IPS-11a (cell line): ENCODE measurements at regions not wholly inside any gene's neighbourhood (a gene's known extent, or its start where the extent isn't known, plus 50 kb on each side); places are given as distances from the start of the nearest gene placed in this dataset.
"Not testable (repeated sequence)": the region's sequence is repeated elsewhere in the genome, so short reads cannot be mapped to it uniquely, and the experiment has no call there.

Source experiments
- H3K4me3 ChIP-seq: one replicate; pipeline ENCODE4 v1.5.1; 2013; ENCODE audit warnings: low read depth, low read length, control low read depth

DNA sequence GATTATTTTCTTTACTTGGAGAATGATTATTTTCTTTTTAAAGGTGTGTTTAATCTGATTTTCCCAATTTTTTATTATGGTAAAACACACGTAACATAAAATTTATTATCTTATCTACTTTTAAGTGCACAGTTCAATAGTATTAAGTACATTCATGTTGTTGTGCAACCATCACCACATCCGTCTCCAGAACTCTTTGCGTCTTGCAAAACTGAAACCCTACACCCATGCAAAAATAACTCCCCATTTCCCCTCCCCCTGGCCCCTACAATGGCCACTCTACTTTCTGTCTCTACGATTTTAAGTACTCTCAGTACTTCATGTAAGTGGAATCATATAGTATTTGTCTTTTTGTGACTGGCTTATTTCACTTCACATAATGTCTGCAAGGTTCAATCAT, 230.7 kb downstream of the SATB1 start:
- H3K4me3 ChIP-seq, result no peak overlapping the region

DNA sequence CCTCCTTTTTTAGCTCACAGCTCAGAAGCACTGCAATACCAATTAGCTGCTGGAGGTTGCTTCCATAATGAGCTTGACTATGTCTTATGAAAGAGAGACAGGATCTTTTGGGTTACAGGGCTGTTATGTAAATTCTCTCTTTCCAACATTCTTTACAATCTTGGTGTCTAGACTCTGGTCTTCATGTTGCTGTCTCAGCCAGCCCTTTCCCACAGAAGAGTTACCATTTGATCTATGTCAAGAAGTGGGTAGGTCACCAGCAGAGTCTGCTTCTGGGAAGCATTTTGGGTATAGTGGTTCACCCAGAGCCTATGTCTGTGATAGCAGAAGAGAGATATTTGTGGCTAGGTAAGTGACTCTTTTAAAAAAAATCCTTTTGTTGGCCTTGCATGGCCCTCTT, 234.5 kb downstream of the SATB1 start:
- no peak overlapping the region for H3K4me3 ChIP-seq

DNA sequence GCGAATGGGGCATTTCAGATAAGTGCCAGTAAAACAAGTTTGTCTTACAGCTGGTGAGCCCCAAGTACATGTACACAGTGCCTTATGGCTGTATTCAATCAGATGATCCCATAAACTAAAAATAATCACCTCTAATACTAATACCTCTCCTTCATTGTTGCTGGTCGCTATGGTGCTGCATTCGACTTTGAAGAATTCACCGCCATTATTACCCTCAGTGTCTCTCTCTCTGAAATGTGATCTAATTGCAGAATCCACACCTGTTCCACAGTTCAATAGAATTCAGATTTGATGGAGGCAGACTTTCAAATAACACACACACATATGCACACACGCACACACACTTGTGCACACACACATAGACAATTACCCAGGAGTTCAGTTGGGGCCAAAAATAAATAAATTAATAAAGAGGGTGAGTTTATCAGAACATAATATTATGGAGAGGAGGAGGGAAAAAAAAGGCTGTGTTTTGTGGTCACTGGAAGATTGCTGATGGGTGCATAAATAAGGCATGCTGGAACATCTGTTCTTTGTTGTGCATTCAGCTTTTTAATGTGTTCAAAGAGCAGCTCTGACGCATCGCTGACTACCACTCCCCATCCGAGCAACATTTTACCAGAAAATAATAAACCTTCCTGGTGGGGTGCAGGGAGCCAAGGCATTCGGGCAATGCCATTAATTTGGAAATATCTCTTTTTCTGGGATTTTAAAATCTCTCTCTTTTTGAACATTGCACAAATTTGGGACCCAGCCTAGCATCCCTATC, 235.7 kb downstream of the SATB1 start:
- H3K4me3 ChIP-seq, result no peak overlapping the region

DNA sequence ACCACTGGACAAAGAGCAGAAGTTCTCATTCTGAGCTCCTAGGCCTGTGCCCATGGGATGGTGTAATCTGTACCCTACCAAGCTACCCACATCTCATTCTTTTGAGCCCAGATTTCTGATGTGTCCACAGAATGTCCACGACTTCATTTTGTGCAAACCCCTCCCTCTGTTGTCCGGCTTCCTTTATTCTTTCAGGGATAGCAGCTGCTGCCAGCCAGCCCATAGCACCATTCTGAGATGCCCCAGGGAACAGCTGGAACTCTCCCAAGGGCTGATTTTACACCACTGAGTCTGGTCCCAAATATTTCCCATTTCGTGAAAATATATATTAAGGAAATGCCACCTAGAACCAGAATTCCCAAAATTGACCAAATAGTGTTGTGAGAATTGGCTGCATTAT, 236.6 kb downstream of the SATB1 start:
- H3K4me3 ChIP-seq, result no peak overlapping the region

DNA sequence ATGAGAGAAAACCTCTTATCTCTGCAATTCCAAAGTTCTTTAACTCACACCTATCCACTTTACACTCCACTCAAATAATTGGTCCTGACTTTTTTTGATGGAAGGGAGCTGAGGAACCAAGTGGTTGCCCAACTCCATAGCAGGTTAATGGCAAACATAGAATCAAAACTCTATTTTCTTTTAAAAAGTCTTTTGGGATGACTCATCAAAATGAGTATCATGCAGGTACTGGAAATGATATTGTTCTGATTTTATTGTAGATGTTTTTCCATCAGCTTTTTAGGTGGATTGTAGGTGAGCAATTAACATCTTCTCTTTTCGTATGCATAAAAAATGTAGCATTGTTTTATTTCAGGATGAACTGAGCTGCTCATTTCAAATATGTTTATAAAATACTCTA, 239.5 kb downstream of the SATB1 start:
- H3K4me3 ChIP-seq, result no peak overlapping the region

DNA sequence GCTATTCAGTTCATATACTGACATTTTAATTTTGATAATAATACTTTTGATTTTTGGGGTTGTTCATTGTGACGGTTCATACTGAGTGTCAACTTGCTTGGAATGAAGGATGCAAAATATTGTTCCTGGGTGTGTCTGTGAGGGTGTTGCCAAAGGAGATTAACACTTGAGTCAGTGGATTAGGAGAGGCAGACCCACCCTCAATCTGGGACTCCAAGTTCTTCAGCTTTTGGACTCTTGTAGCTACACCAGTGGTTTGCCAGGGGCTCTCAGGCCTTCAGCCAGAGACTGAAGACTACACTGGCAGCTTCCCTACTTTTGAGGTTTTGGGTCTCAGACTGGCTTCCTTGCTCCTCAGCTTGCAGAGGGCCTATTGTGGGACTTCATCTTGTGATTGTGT, 242.2 kb downstream of the SATB1 start:
- H3K4me3 ChIP-seq, result not testable (repeated sequence)

DNA sequence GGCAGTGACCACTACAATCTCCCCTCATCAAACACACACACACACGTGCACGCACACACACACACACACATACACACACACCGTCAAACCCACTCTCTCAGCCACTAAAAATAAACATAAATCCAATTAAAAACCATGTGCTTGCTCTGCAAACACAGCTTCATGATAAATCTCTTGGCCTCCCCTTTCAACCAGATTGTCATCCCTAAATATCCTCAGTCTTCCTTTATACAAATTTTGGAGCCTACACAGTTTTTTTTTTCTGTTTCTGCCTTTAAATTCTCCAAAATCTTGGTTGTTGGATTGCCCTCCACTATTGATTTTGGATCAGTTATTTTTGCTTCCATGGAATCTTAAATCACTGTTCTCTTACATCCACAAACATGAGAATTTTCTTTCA, 245.6 kb downstream of the SATB1 start:
- no peak overlapping the region for H3K4me3 ChIP-seq

DNA sequence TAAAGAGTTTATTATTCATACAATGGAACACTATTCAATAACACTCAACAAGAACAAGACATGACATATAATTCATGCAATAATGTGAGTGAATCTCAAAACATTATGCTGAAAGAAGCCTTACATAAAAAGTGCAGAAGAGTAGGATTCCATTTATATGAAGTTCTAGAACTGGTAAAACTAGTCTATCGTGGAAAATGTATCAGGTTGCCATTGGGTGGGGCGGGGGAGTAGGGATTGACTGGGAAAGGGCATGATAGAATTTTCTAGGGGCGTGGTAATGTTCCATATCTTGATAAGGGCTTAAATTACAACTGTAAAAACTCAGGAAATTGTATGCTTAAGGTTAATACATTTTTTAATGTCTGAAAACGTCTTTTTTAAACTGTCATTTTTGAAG, 247.9 kb downstream of the SATB1 start:
- H3K4me3 ChIP-seq, result no peak overlapping the region

DNA sequence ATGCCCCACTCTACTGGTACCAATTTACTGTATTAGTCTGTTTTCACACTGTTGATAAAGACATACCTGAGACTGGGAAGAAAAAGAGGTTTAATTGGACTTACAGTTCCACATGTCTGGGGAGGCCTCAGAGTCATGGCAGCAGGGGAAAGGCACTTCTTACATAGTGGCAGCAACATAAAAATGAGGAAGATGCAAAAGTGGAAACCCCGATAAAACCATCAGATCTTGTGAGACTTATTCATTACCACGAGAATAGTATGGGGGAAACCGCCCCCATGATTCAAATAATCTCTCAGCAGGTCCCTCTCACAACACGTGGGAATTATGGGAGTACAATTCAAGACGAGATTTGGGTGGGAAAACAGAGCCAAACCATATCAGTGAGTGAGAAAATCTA, 251.2 kb downstream of the SATB1 start:
- not testable (repeated sequence) for H3K4me3 ChIP-seq

DNA sequence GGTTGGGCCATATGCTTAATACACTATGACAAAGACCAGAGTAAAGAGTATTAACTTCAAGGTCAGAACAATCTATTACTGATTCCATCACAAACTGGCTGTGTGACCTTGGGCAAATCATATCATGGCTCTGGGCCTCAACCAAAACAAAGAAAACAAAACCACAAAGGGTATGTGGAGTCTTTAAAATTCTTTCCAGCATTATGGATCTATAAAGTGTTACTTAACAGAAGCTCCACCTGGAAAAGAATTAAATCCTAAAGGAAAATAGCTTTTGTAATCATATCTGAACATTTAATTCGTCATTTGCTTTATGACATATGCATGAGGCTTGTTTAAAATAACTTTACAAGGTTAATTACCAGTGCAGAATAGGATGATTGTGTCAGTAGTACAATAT, 265.5 kb downstream of the SATB1 start:
- H3K4me3 ChIP-seq, result no peak overlapping the region

DNA sequence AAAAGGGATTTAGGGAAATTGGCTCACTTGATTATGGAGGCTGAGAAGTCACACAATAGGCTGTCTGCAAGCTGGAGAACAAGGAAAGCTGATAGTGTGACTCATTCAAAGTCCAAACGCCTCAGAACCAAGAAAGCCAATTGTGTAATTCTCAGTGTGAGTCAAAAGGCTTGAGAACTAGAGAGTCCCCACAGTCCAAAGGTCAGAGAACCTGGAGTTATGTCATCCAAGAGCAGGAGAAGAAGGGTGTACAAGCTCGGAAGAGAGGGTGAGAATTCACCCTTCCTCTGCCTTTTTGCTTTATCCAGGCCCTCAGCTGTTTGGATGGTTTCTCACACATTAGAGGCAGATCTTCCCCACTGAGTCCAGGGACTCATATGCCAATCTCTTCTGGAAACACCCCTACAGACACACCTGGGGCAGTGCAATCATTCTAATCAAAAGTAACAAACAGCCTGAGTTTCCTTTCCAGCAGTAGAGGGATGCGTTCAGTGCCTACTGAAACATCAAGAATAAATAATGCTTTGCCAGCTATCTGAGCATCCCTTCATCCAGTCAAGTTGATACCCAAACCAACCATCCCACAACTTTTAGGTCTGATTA, 271.5 kb downstream of the SATB1 start:
- no peak overlapping the region for H3K4me3 ChIP-seq

DNA sequence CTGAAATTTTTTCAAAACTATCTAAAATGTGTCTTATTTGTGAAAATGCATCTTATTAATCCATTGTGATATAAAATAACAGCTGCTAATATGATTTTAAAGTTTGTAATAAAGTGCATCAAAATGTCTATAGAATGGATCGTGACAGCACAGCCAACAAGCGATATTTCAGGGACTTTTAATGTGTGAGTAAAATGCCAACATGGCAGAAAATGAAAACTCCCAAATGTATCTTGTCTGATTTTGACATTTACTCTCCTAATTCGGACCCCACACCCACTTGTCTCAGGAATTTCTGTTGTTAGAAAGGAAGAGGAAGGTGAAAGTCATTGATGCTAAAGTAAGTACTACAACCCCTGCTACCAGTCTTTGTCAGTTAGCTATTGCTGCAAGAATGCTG, 273.9 kb downstream of the SATB1 start:
- H3K4me3 ChIP-seq, result no peak overlapping the region

DNA sequence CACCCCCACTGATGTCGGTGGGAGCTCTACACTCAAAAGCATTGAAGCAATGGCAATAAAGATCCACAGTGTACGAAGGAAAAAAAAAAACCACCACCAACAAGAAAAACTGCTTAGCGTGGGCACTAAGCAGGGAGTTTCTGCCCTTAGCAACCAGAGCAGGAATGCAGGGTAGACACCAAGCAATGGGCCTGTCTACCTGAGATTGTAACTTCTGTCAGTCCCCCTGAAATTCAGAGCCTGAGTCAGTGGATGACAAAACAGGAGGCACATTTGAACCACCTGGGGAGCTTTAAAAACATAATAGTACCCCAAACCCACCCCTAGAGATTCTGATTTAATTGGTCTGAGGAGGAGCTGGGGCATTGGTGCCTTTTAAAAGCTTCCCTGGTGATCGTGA, 275.2 kb downstream of the SATB1 start:
- no peak overlapping the region for H3K4me3 ChIP-seq

DNA sequence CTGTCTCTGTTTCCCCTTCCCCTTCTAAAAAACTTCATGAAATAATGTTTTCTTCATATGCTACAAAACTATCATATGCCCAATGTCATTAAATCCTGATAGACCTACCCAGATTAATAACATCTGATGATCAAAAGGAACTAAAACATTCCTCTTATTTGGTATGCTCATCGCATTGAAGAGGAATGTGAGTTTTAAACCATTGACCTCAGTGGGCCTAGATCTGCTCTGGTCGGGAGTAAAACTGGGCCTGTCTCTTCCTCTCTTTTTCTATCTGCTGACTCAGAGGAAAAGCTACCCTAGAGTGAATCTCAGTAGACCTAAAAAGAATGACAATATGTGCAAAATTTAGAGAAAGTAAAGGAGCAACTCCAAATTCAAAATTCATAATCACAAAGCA, 275.8 kb downstream of the SATB1 start:
- H3K4me3 ChIP-seq, result no peak overlapping the region

DNA sequence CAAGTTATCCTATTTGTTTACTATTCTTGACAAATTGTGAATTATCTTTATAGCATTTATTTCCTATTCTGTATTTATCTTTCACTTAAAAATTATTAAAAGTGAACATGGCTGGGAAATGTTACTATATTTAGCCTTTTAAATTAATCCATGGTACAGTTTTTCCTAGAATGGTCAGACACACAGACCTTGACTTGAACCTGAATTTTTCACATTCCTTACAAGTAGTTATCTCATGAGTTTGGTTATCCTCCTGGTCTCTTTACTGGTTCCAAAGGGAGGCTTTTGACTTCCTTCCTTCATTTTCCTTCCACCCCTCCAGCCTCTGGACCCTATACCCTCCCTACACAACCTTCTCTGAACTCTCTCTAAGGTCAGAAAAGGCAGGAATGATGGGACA, 280.6 kb downstream of the SATB1 start:
- H3K4me3 ChIP-seq, result no peak overlapping the region

DNA sequence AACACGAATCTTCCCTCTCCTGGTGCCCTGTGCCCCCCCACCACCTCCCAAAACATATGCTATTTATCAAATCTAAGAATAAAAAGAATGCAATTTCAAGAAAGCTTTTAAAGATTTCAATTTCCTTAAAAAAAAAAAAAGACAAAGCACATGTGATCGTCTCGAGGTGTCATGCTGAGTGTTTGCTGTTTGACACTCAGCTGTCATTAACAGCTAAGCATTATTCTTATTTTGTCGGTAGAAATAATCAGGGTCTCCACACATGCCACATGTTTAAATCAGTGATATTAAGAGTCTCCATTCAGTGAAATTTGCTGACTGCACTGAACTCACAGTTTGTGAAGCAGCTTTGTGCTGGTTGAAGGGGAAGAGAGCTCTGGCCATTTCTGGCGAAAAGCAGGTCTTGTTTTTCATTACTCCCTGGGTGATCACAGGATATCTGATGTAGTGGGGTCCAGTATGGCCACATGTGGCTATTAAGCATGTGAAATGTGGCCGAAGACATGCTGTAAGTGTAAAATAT, 281.8 kb downstream of the SATB1 start:
- no peak overlapping the region for H3K4me3 ChIP-seq

DNA sequence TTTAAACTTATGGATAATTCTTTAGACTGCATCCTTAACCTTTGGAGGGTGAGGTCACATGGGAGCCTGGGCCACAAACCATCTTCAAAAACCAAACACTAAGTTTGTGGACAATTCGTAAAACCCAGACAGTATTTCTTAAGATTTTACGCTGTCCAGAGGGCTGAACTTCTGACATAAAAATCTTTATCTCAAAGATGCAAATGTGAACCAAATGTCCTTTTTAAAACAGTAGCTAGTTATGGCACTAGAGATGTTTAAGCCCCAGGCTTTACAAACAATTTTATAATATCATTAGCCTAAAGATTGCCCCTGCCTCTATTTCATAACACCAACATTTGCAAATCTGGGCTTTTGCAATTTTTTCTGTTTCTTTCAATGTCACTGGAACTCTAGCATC, 287.2 kb downstream of the SATB1 start:
- no peak overlapping the region for H3K4me3 ChIP-seq

DNA sequence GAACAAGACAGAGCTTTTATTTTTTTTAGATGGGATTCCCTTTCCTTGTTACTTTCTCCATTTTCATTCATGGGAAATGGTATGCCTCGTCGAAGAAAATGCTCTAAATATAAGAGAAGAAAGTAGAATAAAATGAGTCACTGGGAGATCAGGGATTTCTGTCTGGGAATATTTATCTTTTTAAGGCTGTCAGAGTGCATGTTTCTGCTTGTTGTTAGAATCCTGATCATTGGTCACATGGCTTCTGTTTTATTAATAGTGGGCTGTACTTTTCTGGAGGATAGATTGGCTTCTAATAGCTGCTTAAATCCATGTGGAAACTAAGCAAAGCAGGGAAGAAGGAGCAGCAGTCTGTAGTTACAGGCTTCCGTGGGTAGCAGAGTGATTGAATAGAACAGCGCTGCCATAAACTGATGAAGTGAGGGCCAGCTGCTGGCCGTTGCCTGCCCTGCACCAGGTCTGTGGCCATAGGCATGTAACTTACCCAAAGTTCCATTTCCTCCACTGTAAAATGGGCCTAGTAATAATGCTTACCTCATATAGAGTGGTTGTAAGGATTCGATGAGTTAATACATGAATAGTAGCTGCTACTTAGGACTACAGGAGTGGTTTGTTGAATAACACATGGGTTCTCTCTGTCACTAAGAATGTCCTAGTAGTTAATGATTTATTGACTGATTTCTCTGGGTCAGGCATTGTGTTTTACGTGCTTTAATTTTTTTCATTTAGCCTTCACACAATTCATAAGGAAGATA, 289.9 kb downstream of the SATB1 start:
- H3K4me3 ChIP-seq, result no peak overlapping the region

DNA sequence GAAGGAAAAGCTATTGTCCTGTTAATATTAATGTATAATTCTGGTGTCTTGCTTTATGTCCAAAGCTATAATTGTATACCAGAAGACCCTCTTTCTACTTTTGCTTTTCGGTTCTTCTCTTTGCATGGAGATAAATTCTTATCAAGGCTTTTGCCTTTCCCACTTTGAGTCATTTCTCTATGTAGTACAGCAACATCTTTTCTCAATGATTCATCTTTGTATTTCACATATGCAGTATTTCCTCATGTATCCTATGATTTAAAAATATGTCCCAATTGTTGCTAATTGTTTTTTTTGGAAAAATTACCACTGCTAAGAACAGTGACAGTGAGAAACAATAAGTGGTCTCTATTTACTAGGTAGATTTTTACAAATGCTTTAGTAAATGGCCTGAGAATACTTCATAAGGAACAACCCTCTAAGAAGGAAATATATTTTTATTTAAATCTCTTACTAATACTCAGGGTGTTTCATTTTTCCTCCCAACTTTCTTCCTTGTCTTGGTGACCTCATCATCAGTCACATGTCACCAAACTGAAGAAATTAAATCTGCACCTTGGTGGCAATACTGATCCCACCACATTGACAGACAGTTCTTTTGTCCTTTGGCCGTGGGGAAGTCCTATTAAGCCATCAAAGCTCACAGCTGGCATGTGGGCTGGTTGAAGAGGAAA, 290.6 kb downstream of the SATB1 start:
- H3K4me3 ChIP-seq, result no peak overlapping the region

DNA sequence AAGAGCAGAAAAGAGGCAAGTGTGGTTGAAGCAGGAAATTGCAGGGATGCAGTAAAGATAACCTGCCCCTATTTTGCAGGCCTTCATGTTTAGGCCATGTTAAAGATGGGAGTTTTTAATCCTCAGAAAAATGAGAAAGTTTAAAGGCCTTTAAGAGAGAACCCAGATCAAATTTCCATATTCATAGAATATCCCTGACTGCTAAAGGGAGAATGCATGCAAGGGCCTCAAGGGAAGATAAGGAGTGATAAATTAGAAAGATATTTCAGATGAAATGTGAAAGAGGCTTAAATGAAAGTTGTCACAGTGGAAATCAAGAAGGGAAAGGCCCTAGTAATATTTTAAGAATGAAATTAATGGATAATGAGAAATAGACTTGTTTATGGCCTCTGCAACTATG, 292.1 kb downstream of the SATB1 start:
- H3K4me3 ChIP-seq, result no peak overlapping the region

DNA sequence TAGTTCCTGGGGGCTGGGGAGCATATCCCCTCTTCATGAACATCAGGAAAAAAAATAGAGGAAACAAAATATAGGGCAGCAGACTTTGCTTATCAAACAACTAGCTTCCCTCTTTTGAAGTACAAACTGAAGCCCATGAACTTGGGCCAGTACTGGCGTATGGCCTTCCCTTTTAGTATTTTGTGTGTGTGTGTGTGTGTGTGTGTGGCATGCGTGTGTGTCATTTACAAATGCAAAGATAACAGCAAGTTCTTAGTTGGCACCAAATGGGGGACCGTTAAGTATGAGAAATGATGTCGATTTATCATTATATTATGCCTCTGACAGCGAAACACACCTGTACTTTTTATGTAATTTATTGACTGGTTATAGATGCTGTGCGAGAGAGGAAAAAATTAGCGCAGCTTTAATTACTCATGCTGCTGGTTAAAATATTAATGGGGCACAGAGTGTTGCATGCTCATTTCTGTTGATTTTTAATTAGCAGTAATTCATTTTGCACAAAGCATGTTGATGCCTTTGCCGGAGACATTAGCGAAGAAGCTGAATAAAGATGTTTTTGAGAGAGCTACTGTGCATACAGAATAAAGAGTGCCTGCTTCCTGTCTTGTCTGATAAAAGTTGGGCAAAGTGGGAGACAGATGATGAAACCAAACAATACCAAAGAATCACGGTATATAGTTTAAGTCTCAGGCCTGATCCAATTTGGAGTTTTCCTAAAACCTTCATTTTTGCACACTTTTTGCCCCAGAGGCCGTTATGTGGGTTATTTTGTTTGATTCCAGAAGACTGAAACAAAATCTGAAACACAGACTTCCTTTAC, 297.1 kb downstream of the SATB1 start:
- H3K4me3 ChIP-seq, result no peak overlapping the region
